Activated B cell treated with CpG ODN at 0.5 μM for 24 hours (primary cell): ENCODE measurements at regions not wholly inside any gene's neighbourhood (a gene's known extent, or its start where the extent isn't known, plus 50 kb on each side); places are given as distances from the start of the nearest gene placed in this dataset.

Source experiments
- ATAC-seq: fragments of 200-7000 bp; cut with Tn5 transposase; one replicate; pipeline ENCODE4 v1.10.0; 2021; ENCODE audit warnings: low read depth, mild to moderate bottlenecking, moderate library complexity
- CTCF ChIA-PET: fragments of 350-600 bp; sonication (Branson Sonifier 250); formaldehyde crosslinking; loops from one replicate; lab custom pipeline; 2021; ENCODE audit warnings: antibody characterized with exemption; lab: Charles Lee
- POLR2A ChIA-PET: fragments of 350-600 bp; sonication (Branson Sonifier 250); formaldehyde crosslinking; loops from one replicate; lab custom pipeline; 2021; ENCODE audit warnings: antibody characterized with exemption; lab: Charles Lee
- DNase-seq: peaks from one replicate; pipeline ENCODE4 v3.0.0; 2022
- H3K27ac Mint-ChIP-seq: one replicate; pipeline ENCODE4 v1.8.0; 2020; ENCODE audit warnings: mixed read lengths
- H3K27me3 Mint-ChIP-seq: one replicate; pipeline ENCODE4 v1.8.0; 2021; ENCODE audit warnings: mixed read lengths
- H3K36me3 Mint-ChIP-seq: one replicate; pipeline ENCODE4 v1.8.0; 2021; ENCODE audit warnings: low read depth, mixed read lengths
- H3K4me1 Mint-ChIP-seq: one replicate; pipeline ENCODE4 v1.8.0; 2021; ENCODE audit warnings: mixed read lengths
- H3K4me3 Mint-ChIP-seq: one replicate; pipeline ENCODE4 v1.8.0; 2020; ENCODE audit warnings: mild to moderate bottlenecking, mixed read lengths
- H3K9me3 Mint-ChIP-seq: one replicate; pipeline ENCODE4 v1.8.0; 2020; ENCODE audit warnings: mixed read lengths
- CTCF ChIP-seq: fragments of 200-600 bp; IDR thresholded peaks from one replicate; pipeline ENCODE4 v1.8.0; 2022; ENCODE audit warnings: antibody characterized with exemption, mild to moderate bottlenecking
- intact Hi-C: fragments of 100-400 bp; cut with micrococcal nuclease; formaldehyde crosslinking; loops from one replicate; pipeline ENCODE4 v1.15.1; 2024

- peaks cover 4% of the 10 kb centered on the region for H3K27me3 Mint-ChIP-seq
- intact Hi-C loops, result no loop called here
- no peak overlapping the region for H3K27ac Mint-ChIP-seq
- H3K9me3 Mint-ChIP-seq, result peaks cover 5% of the 10 kb centered on the region
- no peak for TF ChIP-seq CTCF
- no peak overlapping the region for H3K4me3 Mint-ChIP-seq
- H3K36me3 Mint-ChIP-seq, result no peaks in the 10 kb centered on the region
- H3K4me1 Mint-ChIP-seq, result no peaks in the 10 kb centered on the region
- POLR2A ChIA-PET, result no interaction called here
- no peak for ATAC-seq
- DNase-seq, result no peak
- CTCF ChIA-PET, result interaction anchor here (0.6 kb wide), 1 partner anchor 343 kb away, joined by 5 read pairs; no protein-coding TSS in a partner anchor
Measured at GRCh38 chr16:88284626-88285513, 97.9 kb upstream of the ZNF469 start.

- DNase-seq, result no peak
- POLR2A ChIA-PET, result no interaction called here
- CTCF ChIA-PET, result no interaction called here
Measured at GRCh38 chr16:88285514-88285822, 97.3 kb upstream of the ZNF469 start.

GRCh38 chr16:88286301-88286923 is 96.3 kb upstream of the ZNF469 start:
- DNase-seq, result no peak
- intact Hi-C loops, result no loop called here

More at GRCh38 chr16:88285514-88285822, 97.3 kb upstream of the ZNF469 start:
- intact Hi-C loops, result no loop called here
- no peak overlapping the region for H3K27ac Mint-ChIP-seq
- no peak for TF ChIP-seq CTCF
- H3K27me3 Mint-ChIP-seq, result peaks cover 4% of the 10 kb centered on the region
- H3K4me3 Mint-ChIP-seq, result no peak overlapping the region
- no peaks in the 10 kb centered on the region for H3K36me3 Mint-ChIP-seq
- H3K9me3 Mint-ChIP-seq, result peaks cover 5% of the 10 kb centered on the region
- ATAC-seq, result no peak
- H3K4me1 Mint-ChIP-seq, result no peaks in the 10 kb centered on the region

GRCh38 chr16:88287219-88287618 is 95.5 kb upstream of the ZNF469 start:
- Mint-ChIP-seq H3K27me3 (peaks cover 6% of the 10 kb centered on the region), H3K9me3 (peaks cover 5% of the 10 kb centered on the region), H3K4me3 (no peak overlapping the region), H3K36me3 (no peaks in the 10 kb centered on the region), H3K27ac (no peak overlapping the region), H3K4me1 (no peaks in the 10 kb centered on the region)
- POLR2A ChIA-PET, result interaction anchor here (0.6 kb wide), 1 partner anchor 12 kb away, joined by 17 read pairs; no protein-coding TSS in a partner anchor
- DNase-seq (no peak), ATAC-seq (no peak)
- TF ChIP-seq CTCF, result no peak
- intact Hi-C loops, result no loop called here
- CTCF ChIA-PET, result no interaction called here

More at GRCh38 chr16:88286301-88286923, 96.3 kb upstream of the ZNF469 start:
- Mint-ChIP-seq H3K9me3 (peaks cover 5% of the 10 kb centered on the region), H3K27me3 (peaks cover 4% of the 10 kb centered on the region), H3K36me3 (no peaks in the 10 kb centered on the region), H3K4me1 (no peaks in the 10 kb centered on the region), H3K27ac (no peak overlapping the region), H3K4me3 (no peak overlapping the region)
- ChIA-PET CTCF (no interaction called here), POLR2A (no interaction called here)
- TF ChIP-seq CTCF, result no peak
- ATAC-seq, result no peak

GRCh38 chr16:88288303-88288702 is 94.5 kb upstream of the ZNF469 start:
- Mint-ChIP-seq H3K27ac (no peak overlapping the region), H3K36me3 (no peaks in the 10 kb centered on the region), H3K4me1 (no peaks in the 10 kb centered on the region), H3K27me3 (peaks cover 4% of the 10 kb centered on the region), H3K9me3 (peaks cover 5% of the 10 kb centered on the region), H3K4me3 (no peak overlapping the region)
- CTCF ChIA-PET, result no interaction called here
- DNase-seq (no peak), ATAC-seq (no peak)
- POLR2A ChIA-PET, result no interaction called here
- intact Hi-C loops, result no loop called here
- no peak for TF ChIP-seq CTCF
